Retina (tissue), 1 donor: ENCODE measurements at regions not wholly inside any gene's neighbourhood (a gene's known extent, or its start where the extent isn't known, plus 50 kb on each side); places are given as distances from the start of the nearest gene placed in this dataset.

ENCODE experiments used
- DNase-seq: peaks from one replicate; pipeline ENCODE4 v3.0.0-alpha.2; 2016

- DNase-seq: no peak
These were observed 821.4 kb downstream of the CCSER2 start for GRCh38 chr10:85149766-85150165.

- no peak for DNase-seq
These were observed 823.1 kb downstream of the CCSER2 start for GRCh38 chr10:85151506-85151905.

- no peak for DNase-seq
These were observed 824.1 kb downstream of the CCSER2 start for GRCh38 chr10:85152496-85152895.

- no peak for DNase-seq
These were observed 824.5 kb downstream of the CCSER2 start for GRCh38 chr10:85152911-85153310.

GRCh38 chr10:85157206-85157605 lies 828.8 kb downstream of the CCSER2 start:
- DNase-seq: no peak

- no peak for DNase-seq
These were observed 839.9 kb downstream of the CCSER2 start for GRCh38 chr10:85168243-85168642.

GRCh38 chr10:85170026-85170425 lies 841.6 kb downstream of the CCSER2 start:
- no peak for DNase-seq

GRCh38 chr10:85175635-85176034 lies 847.2 kb downstream of the CCSER2 start:
- DNase-seq: no peak

- DNase-seq: no peak
These were observed 849.4 kb downstream of the CCSER2 start for GRCh38 chr10:85177767-85178166.

- no peak for DNase-seq
These were observed 858.7 kb downstream of the CCSER2 start for GRCh38 chr10:85187047-85187446.

GRCh38 chr10:85188770-85189484 lies 860.5 kb downstream of the CCSER2 start:
- no peak for DNase-seq

GRCh38 chr10:85193796-85194195 lies 865.4 kb downstream of the CCSER2 start:
- DNase-seq: no peak

- no peak for DNase-seq
These were observed 866.3 kb downstream of the CCSER2 start for GRCh38 chr10:85194706-85195105.

- no peak for DNase-seq
These were observed 867.2 kb downstream of the CCSER2 start for GRCh38 chr10:85195596-85195995.

GRCh38 chr10:85204814-85205213 lies 876.4 kb downstream of the CCSER2 start:
- no peak for DNase-seq

GRCh38 chr10:85212526-85212925 lies 884.1 kb downstream of the CCSER2 start:
- DNase-seq: no peak

- no peak for DNase-seq
These were observed 885.1 kb downstream of the CCSER2 start for GRCh38 chr10:85213493-85213892.

- DNase-seq: no peak
These were observed 893.9 kb downstream of the CCSER2 start for GRCh38 chr10:85222300-85222699.

GRCh38 chr10:85224366-85224940 lies 896.1 kb downstream of the CCSER2 start:
- peak; percentile 68 for DNase-seq

GRCh38 chr10:85225311-85225710 lies 896.9 kb downstream of the CCSER2 start:
- DNase-seq: peak; percentile 15

- no peak for DNase-seq
These were observed 898.2 kb downstream of the CCSER2 start for GRCh38 chr10:85226596-85226995.

- no peak for DNase-seq
These were observed 900.3 kb downstream of the CCSER2 start for GRCh38 chr10:85228726-85229125.

- DNase-seq: no peak
These were observed 903.3 kb downstream of the CCSER2 start for GRCh38 chr10:85231534-85232270.

GRCh38 chr10:85235258-85235657 lies 906.9 kb downstream of the CCSER2 start:
- no peak for DNase-seq
